WTC11 (cell line): ENCODE measurements at regions not wholly inside any gene's neighbourhood (a gene's known extent, or its start where the extent isn't known, plus 50 kb on each side); places are given as distances from the start of the nearest gene placed in this dataset.

Source experiments
- ATF1 ChIP-seq: sonication (generic); formaldehyde crosslinking; IDR thresholded peaks from 2 replicates; pipeline ENCODE4 v1.8.1; 2023; ENCODE audit warnings: mild to moderate bottlenecking, moderate library complexity, missing genetic modification reagents
- CDX4 ChIP-seq: fragments of 250-450 bp; sonication (Bioruptor Pico); IDR thresholded peaks from 2 replicates; pipeline ENCODE4 v1.9.0; 2021; ENCODE audit warnings: moderate library complexity, mild to moderate bottlenecking, inconsistent platforms, borderline replicate concordance
- CTCF ChIP-seq: fragments of 200-600 bp; IDR thresholded peaks from 2 replicates; pipeline ENCODE4 v1.8.0; 2022; ENCODE audit warnings: antibody characterized with exemption
- FOXP1 ChIP-seq: sonication (generic); formaldehyde crosslinking; IDR thresholded peaks from 2 replicates; pipeline ENCODE4 v1.8.0; 2022; ENCODE audit warnings: missing genetic modification reagents, mild to moderate bottlenecking, moderate library complexity, borderline replicate concordance
- IRF2 ChIP-seq: sonication (generic); formaldehyde crosslinking; IDR thresholded peaks from 2 replicates; pipeline ENCODE4 v1.8.0; 2022; ENCODE audit warnings: low read depth, missing genetic modification reagents, borderline replicate concordance
- KAT7 ChIP-seq: sonication (generic); formaldehyde crosslinking; IDR thresholded peaks from 2 replicates; pipeline ENCODE4 v1.8.1; 2023; ENCODE audit warnings: missing genetic modification reagents, mild to moderate bottlenecking, borderline replicate concordance
- PRDM15 ChIP-seq: sonication (generic); formaldehyde crosslinking; IDR thresholded peaks from 2 replicates; pipeline ENCODE4 v1.8.0; 2022; ENCODE audit warnings: missing genetic modification reagents
- ZNF138 ChIP-seq: sonication (generic); formaldehyde crosslinking; conservative IDR thresholded peaks from 2 replicates; pipeline ENCODE4 v1.8.1; 2022; ENCODE audit warnings: mild to moderate bottlenecking, moderate library complexity, missing genetic modification reagents
- ZNF232 ChIP-seq: sonication (generic); formaldehyde crosslinking; IDR thresholded peaks from 2 replicates; pipeline ENCODE4 v1.8.0; 2022; ENCODE audit warnings: mild to moderate bottlenecking, missing genetic modification reagents
- TF ChIP-seq, protein P1 (sequence below): sonication (generic); formaldehyde crosslinking; conservative IDR thresholded peaks from 2 replicates; pipeline ENCODE4 v1.8.1; 2023; ENCODE audit warnings: mild to moderate bottlenecking, low read depth, missing genetic modification reagents, moderate library complexity
- TF ChIP-seq, protein P2 (sequence below): sonication (generic); formaldehyde crosslinking; IDR thresholded peaks from 2 replicates; pipeline ENCODE4 v1.8.0; 2022; ENCODE audit warnings: mild to moderate bottlenecking, missing genetic modification reagents
- TF ChIP-seq, protein P3 (sequence below): fragments of 250-450 bp; sonication (Bioruptor Pico); IDR thresholded peaks from 2 replicates; pipeline ENCODE4 v1.9.0; 2021; ENCODE audit warnings: mild to moderate bottlenecking
- TF ChIP-seq, protein P4 (sequence below): fragments of 250-450 bp; sonication (Bioruptor Pico); IDR thresholded peaks from 2 replicates; pipeline ENCODE4 v1.9.0; 2021; ENCODE audit warnings: mild to moderate bottlenecking, borderline replicate concordance

DNA sequence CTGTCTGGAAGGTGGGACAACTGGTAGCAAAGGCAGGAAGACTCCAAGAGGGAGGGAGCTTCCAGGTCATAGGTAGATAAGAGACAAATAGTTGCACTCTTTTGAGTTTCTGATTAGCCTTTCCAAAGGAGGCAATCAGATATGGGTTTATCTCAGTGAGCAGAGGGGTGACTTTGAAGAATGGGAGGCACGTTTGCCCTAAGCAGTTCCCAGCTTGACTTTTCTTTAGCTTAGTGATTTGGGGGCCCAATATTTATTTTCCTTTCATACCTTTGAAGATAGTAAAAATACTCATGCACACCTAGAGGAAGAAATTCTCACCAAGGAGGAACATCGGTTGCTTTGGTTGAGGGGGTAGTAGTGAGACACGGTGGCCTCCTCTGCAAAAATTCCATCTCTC, 212.1 kb upstream of the SVIL start (continued):
- TF ChIP-seq, protein P1, sequence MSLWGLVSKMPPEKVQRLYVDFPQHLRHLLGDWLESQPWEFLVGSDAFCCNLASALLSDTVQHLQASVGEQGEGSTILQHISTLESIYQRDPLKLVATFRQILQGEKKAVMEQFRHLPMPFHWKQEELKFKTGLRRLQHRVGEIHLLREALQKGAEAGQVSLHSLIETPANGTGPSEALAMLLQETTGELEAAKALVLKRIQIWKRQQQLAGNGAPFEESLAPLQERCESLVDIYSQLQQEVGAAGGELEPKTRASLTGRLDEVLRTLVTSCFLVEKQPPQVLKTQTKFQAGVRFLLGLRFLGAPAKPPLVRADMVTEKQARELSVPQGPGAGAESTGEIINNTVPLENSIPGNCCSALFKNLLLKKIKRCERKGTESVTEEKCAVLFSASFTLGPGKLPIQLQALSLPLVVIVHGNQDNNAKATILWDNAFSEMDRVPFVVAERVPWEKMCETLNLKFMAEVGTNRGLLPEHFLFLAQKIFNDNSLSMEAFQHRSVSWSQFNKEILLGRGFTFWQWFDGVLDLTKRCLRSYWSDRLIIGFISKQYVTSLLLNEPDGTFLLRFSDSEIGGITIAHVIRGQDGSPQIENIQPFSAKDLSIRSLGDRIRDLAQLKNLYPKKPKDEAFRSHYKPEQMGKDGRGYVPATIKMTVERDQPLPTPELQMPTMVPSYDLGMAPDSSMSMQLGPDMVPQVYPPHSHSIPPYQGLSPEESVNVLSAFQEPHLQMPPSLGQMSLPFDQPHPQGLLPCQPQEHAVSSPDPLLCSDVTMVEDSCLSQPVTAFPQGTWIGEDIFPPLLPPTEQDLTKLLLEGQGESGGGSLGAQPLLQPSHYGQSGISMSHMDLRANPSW, result no peak
- TF ChIP-seq KAT7 (no peak), ATF1 (CRISPR knock-in tag) (no peak), ZNF232 (CRISPR knock-in tag) (no peak), ZNF138 (CRISPR knock-in tag) (no peak), IRF2 (CRISPR knock-in tag) (no peak), FOXP1 (CRISPR knock-in tag) (no peak), PRDM15 (CRISPR knock-in tag) (no peak), CTCF (no peak), CDX4 (CRISPR knock-in tag) (no peak)
- TF ChIP-seq, protein P2, sequence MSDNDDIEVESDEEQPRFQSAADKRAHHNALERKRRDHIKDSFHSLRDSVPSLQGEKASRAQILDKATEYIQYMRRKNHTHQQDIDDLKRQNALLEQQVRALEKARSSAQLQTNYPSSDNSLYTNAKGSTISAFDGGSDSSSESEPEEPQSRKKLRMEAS, result no peak
- TF ChIP-seq, protein P3, sequence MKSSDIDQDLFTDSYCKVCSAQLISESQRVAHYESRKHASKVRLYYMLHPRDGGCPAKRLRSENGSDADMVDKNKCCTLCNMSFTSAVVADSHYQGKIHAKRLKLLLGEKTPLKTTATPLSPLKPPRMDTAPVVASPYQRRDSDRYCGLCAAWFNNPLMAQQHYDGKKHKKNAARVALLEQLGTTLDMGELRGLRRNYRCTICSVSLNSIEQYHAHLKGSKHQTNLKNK (CRISPR knock-in tag), result no peak
- TF ChIP-seq, protein P4, sequence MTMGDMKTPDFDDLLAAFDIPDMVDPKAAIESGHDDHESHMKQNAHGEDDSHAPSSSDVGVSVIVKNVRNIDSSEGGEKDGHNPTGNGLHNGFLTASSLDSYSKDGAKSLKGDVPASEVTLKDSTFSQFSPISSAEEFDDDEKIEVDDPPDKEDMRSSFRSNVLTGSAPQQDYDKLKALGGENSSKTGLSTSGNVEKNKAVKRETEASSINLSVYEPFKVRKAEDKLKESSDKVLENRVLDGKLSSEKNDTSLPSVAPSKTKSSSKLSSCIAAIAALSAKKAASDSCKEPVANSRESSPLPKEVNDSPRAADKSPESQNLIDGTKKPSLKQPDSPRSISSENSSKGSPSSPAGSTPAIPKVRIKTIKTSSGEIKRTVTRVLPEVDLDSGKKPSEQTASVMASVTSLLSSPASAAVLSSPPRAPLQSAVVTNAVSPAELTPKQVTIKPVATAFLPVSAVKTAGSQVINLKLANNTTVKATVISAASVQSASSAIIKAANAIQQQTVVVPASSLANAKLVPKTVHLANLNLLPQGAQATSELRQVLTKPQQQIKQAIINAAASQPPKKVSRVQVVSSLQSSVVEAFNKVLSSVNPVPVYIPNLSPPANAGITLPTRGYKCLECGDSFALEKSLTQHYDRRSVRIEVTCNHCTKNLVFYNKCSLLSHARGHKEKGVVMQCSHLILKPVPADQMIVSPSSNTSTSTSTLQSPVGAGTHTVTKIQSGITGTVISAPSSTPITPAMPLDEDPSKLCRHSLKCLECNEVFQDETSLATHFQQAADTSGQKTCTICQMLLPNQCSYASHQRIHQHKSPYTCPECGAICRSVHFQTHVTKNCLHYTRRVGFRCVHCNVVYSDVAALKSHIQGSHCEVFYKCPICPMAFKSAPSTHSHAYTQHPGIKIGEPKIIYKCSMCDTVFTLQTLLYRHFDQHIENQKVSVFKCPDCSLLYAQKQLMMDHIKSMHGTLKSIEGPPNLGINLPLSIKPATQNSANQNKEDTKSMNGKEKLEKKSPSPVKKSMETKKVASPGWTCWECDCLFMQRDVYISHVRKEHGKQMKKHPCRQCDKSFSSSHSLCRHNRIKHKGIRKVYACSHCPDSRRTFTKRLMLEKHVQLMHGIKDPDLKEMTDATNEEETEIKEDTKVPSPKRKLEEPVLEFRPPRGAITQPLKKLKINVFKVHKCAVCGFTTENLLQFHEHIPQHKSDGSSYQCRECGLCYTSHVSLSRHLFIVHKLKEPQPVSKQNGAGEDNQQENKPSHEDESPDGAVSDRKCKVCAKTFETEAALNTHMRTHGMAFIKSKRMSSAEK (CRISPR knock-in tag), result no peak
